ENCODE measurements at regions not wholly inside any gene's neighbourhood (a gene's known extent, or its start where the extent isn't known, plus 50 kb on each side); places are given as distances from the start of the nearest gene placed in this dataset.
"Not testable (repeated sequence)": the region's sequence is repeated elsewhere in the genome, so short reads cannot be mapped to it uniquely, and the experiment has no call there.

DNA sequence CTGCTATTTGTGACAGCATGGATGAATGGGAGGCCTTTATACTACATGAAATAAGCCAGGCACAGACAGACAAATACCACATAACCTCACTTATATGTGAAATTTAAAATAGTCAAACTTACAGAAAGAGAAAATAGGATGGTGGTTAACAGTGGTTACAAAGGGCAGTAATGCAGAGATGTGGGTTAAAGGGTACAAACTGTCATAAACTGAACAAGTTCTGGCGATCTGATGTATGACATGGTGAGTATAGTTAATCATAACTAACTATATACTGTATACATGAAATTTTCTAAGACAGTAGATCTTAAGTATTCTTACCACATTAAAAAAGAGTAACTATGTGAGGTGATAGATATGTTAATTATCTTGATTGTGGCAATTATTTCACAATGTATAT, 558.1 kb upstream of the ZNF804A start:
- H3K27ac ChIP-seq (ENCODE audit: low read depth, low read length): no peak overlapping the region

DNA sequence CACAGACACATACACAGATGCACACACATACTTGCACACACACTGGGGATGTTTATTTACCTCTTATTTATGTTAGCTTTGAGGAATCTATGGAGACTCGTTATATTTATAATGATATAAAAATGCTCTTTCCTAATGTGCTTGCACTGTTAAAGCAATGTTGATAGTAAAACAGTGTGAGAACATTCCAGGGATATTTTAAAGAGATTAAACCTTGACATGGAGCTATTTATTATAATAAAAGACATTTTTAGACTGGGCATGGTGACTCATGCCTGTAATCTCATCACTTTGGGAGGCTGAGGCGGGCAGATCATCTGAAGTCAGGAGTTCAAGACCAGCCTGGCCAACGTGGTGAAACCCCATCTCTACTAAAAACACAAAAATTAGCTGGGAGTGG, 557.3 kb upstream of the ZNF804A start:
- Histone ChIP-seq H3K27ac (ENCODE audit: low read depth, low read length) (no peak overlapping the region), H3K4me1 (ENCODE audit: control insufficient read depth in 3 of 3, insufficient read depth in 3 of 3, low read length in 3 of 3) (no peaks in the 10 kb centered on the region), H3K36me3 (ENCODE audit: control insufficient read depth in 3 of 3, insufficient read depth in 3 of 3, low read length in 3 of 3) (no peaks in the 10 kb centered on the region), H3K9me3 (ENCODE audit: control insufficient read depth in 3 of 3, low read length in 3 of 3) (no peaks in the 10 kb centered on the region), H3K9ac (ENCODE audit: low read depth in 1 of 3, low read length in 3 of 3) (no peak overlapping the region), H3K27me3 (ENCODE audit: control insufficient read depth in 3 of 3, insufficient read depth in 3 of 3, low read length in 3 of 3) (no peaks in the 10 kb centered on the region), H3K4me3 (ENCODE audit: low read length in 3 of 3) (no peak overlapping the region)

More for the DNA sequence above, 558.1 kb upstream of the ZNF804A start:
- Histone ChIP-seq H3K36me3 (ENCODE audit: control insufficient read depth in 3 of 3, insufficient read depth in 3 of 3, low read length in 3 of 3) (no peaks in the 10 kb centered on the region), H3K9me3 (ENCODE audit: control insufficient read depth in 3 of 3, low read length in 3 of 3) (no peaks in the 10 kb centered on the region), H3K4me3 (ENCODE audit: low read length in 3 of 3) (no peak overlapping the region), H3K4me1 (ENCODE audit: control insufficient read depth in 3 of 3, insufficient read depth in 3 of 3, low read length in 3 of 3) (no peaks in the 10 kb centered on the region), H3K27me3 (ENCODE audit: control insufficient read depth in 3 of 3, insufficient read depth in 3 of 3, low read length in 3 of 3) (no peaks in the 10 kb centered on the region), H3K9ac (ENCODE audit: low read depth in 1 of 3, low read length in 3 of 3) (no peak overlapping the region)

DNA sequence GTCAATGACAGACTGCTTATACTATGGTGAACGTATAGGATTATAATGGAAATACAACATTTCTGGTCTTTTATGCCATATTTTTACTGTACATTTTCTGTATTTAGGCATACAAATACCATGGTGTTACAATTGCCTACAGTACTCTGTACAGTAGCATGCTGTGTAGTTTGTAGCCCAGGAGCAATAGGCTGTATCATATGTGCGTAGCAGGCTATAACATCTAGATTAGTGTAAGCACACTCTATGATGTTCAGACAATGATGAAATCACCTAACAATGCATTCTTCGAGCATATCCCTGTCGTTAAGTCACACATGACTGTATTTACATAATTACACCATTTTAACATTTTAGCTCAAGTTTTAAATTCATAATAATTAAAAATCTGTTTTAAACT, 556.6 kb upstream of the ZNF804A start:
- no peak overlapping the region for H3K27ac ChIP-seq (ENCODE audit: low read depth, low read length)
- no peaks in the 10 kb centered on the region for H3K27me3 ChIP-seq (ENCODE audit: control insufficient read depth in 3 of 3, insufficient read depth in 3 of 3, low read length in 3 of 3)
- no peak overlapping the region for H3K4me3 ChIP-seq (ENCODE audit: low read length in 3 of 3)
- no peaks in the 10 kb centered on the region for H3K9me3 ChIP-seq (ENCODE audit: control insufficient read depth in 3 of 3, low read length in 3 of 3)
- no peaks in the 10 kb centered on the region for H3K4me1 ChIP-seq (ENCODE audit: control insufficient read depth in 3 of 3, insufficient read depth in 3 of 3, low read length in 3 of 3)
- H3K9ac ChIP-seq (ENCODE audit: low read depth in 1 of 3, low read length in 3 of 3): no peak overlapping the region
- H3K36me3 ChIP-seq (ENCODE audit: control insufficient read depth in 3 of 3, insufficient read depth in 3 of 3, low read length in 3 of 3): no peaks in the 10 kb centered on the region

DNA sequence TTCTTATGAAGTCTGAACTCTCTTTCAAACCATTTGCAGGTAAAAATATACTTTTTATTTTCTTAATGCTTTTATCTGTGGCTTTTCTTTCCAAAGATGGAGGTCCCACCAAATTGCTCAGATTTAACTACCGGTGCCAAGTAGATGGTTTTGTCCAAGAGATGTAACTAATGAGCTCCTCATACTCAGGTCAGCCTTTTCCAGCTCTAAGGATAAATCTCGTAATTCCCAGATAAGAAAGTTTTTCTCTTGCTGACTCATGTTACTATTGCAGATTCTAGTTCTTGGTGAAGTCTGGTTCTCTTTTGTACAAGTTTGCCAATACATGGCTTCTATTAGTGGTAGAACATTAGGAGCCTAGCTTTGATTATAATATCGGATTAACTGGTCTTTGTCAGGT, 550.8 kb upstream of the ZNF804A start:
- H3K27ac ChIP-seq (ENCODE audit: low read depth, low read length): no peak overlapping the region
- no peaks in the 10 kb centered on the region for H3K9me3 ChIP-seq (ENCODE audit: control insufficient read depth in 3 of 3, low read length in 3 of 3)
- no peaks in the 10 kb centered on the region for H3K4me1 ChIP-seq (ENCODE audit: control insufficient read depth in 3 of 3, insufficient read depth in 3 of 3, low read length in 3 of 3)
- H3K36me3 ChIP-seq (ENCODE audit: control insufficient read depth in 3 of 3, insufficient read depth in 3 of 3, low read length in 3 of 3): no peaks in the 10 kb centered on the region
- H3K9ac ChIP-seq (ENCODE audit: low read depth in 1 of 3, low read length in 3 of 3): no peak overlapping the region
- no peaks in the 10 kb centered on the region for H3K27me3 ChIP-seq (ENCODE audit: control insufficient read depth in 3 of 3, insufficient read depth in 3 of 3, low read length in 3 of 3)
- no peak overlapping the region for H3K4me3 ChIP-seq (ENCODE audit: low read length in 3 of 3)

DNA sequence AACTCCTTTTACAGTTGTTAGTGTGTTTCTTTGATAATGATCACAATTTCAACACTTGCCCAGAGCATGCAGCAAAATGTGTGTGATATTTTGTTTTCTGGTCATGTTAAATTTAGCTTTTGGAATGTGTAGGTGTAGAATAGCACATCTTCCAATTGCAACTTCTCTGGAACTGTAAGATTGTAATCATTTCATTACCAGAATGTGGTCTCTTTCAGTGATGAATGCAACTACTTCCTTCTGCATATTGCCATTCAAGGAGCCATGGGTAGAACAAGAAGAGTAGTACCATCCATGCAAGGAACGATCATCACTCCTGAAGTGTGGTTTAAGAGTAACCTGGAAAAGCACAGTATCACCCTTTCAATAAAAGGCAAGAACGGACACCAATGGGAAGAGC, 548.8 kb upstream of the ZNF804A start:
- H3K9me3 ChIP-seq (ENCODE audit: control insufficient read depth in 3 of 3, low read length in 3 of 3): no peaks in the 10 kb centered on the region
- H3K9ac ChIP-seq (ENCODE audit: low read depth in 1 of 3, low read length in 3 of 3): no peak overlapping the region
- no peaks in the 10 kb centered on the region for H3K27me3 ChIP-seq (ENCODE audit: control insufficient read depth in 3 of 3, insufficient read depth in 3 of 3, low read length in 3 of 3)
- no peaks in the 10 kb centered on the region for H3K36me3 ChIP-seq (ENCODE audit: control insufficient read depth in 3 of 3, insufficient read depth in 3 of 3, low read length in 3 of 3)
- no peaks in the 10 kb centered on the region for H3K4me1 ChIP-seq (ENCODE audit: control insufficient read depth in 3 of 3, insufficient read depth in 3 of 3, low read length in 3 of 3)
- H3K27ac ChIP-seq (ENCODE audit: low read depth, low read length): no peak overlapping the region
- H3K4me3 ChIP-seq (ENCODE audit: low read length in 3 of 3): no peak overlapping the region

DNA sequence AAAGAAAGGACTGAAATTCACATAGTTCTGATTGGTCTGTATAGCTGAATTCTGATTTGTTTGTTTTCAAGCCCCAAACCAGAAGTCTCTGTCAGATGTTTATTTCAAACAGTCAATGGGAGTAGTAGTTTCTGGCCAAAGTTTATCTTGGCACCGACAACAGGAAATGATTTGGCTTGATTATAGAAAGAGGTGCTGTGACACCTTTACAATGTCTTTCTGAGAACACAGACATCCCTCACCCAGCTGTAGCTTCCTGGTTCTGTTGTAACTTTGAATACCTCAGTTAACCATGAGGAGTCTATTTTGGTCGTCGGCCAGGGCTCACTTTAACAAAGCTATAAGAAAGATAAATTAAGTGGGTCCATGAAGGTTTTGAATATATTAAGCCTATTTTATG, 545.0 kb upstream of the ZNF804A start:
- no peak overlapping the region for H3K9ac ChIP-seq (ENCODE audit: low read depth in 1 of 3, low read length in 3 of 3)
- H3K4me1 ChIP-seq (ENCODE audit: control insufficient read depth in 3 of 3, insufficient read depth in 3 of 3, low read length in 3 of 3): no peaks in the 10 kb centered on the region
- no peak overlapping the region for H3K4me3 ChIP-seq (ENCODE audit: low read length in 3 of 3)
- H3K27me3 ChIP-seq (ENCODE audit: control insufficient read depth in 3 of 3, insufficient read depth in 3 of 3, low read length in 3 of 3): no peaks in the 10 kb centered on the region
- H3K27ac ChIP-seq (ENCODE audit: low read depth, low read length): no peak overlapping the region
- no peaks in the 10 kb centered on the region for H3K9me3 ChIP-seq (ENCODE audit: control insufficient read depth in 3 of 3, low read length in 3 of 3)
- H3K36me3 ChIP-seq (ENCODE audit: control insufficient read depth in 3 of 3, insufficient read depth in 3 of 3, low read length in 3 of 3): no peaks in the 10 kb centered on the region

- not testable (repeated sequence) for H3K36me3 ChIP-seq (ENCODE audit: control insufficient read depth in 3 of 3, insufficient read depth in 3 of 3, low read length in 3 of 3); H3K9ac ChIP-seq (ENCODE audit: low read depth in 1 of 3, low read length in 3 of 3); H3K4me1 ChIP-seq (ENCODE audit: control insufficient read depth in 3 of 3, insufficient read depth in 3 of 3, low read length in 3 of 3); H3K9me3 ChIP-seq (ENCODE audit: control insufficient read depth in 3 of 3, low read length in 3 of 3); H3K27me3 ChIP-seq (ENCODE audit: control insufficient read depth in 3 of 3, insufficient read depth in 3 of 3, low read length in 3 of 3); H3K27ac ChIP-seq (ENCODE audit: low read depth, low read length); H3K4me3 ChIP-seq (ENCODE audit: low read length in 3 of 3)
These were observed 543.9 kb upstream of the ZNF804A start for GRCh38 chr2:184054419-184054818.

GRCh38 chr2:184057910-184058309, 540.4 kb upstream of the ZNF804A start:
- no peaks in the 10 kb centered on the region for H3K9me3 ChIP-seq (ENCODE audit: control insufficient read depth in 3 of 3, low read length in 3 of 3)
- no peaks in the 10 kb centered on the region for H3K27me3 ChIP-seq (ENCODE audit: control insufficient read depth in 3 of 3, insufficient read depth in 3 of 3, low read length in 3 of 3)
- no peaks in the 10 kb centered on the region for H3K4me1 ChIP-seq (ENCODE audit: control insufficient read depth in 3 of 3, insufficient read depth in 3 of 3, low read length in 3 of 3)
- H3K9ac ChIP-seq (ENCODE audit: low read depth in 1 of 3, low read length in 3 of 3): no peak overlapping the region
- H3K27ac ChIP-seq (ENCODE audit: low read depth, low read length): no peak overlapping the region
- H3K36me3 ChIP-seq (ENCODE audit: control insufficient read depth in 3 of 3, insufficient read depth in 3 of 3, low read length in 3 of 3): no peaks in the 10 kb centered on the region
- H3K4me3 ChIP-seq (ENCODE audit: low read length in 3 of 3): no peak overlapping the region

DNA sequence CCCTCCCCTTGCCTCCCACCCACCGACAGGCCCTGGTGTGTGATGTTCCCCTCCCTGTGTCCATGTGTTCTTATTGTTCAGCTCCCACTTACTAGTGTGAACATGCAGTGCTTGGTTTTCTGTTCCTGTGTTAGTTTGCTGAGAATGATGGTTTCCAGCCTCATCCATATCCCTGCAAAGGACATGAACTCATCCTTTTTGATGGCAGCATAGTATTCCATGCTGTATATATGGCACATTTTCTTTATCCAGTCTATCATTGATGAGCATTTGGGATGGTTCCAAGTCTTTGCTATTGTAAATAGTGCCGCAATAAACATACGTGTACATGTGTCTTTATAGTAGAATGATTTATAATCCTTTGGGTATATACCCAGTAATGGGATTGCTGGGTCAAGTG, 538.1 kb upstream of the ZNF804A start:
- H3K9me3 ChIP-seq (ENCODE audit: control insufficient read depth in 3 of 3, low read length in 3 of 3); H3K36me3 ChIP-seq (ENCODE audit: control insufficient read depth in 3 of 3, insufficient read depth in 3 of 3, low read length in 3 of 3); H3K27me3 ChIP-seq (ENCODE audit: control insufficient read depth in 3 of 3, insufficient read depth in 3 of 3, low read length in 3 of 3); H3K9ac ChIP-seq (ENCODE audit: low read depth in 1 of 3, low read length in 3 of 3); H3K27ac ChIP-seq (ENCODE audit: low read depth, low read length); H3K4me3 ChIP-seq (ENCODE audit: low read length in 3 of 3); H3K4me1 ChIP-seq (ENCODE audit: control insufficient read depth in 3 of 3, insufficient read depth in 3 of 3, low read length in 3 of 3): not testable (repeated sequence)

GRCh38 chr2:184067502-184067901, 530.8 kb upstream of the ZNF804A start:
- H3K4me3 ChIP-seq (ENCODE audit: low read length in 3 of 3): no peak overlapping the region
- no peaks in the 10 kb centered on the region for H3K4me1 ChIP-seq (ENCODE audit: control insufficient read depth in 3 of 3, insufficient read depth in 3 of 3, low read length in 3 of 3)
- H3K9ac ChIP-seq (ENCODE audit: low read depth in 1 of 3, low read length in 3 of 3): no peak overlapping the region
- H3K27ac ChIP-seq (ENCODE audit: low read depth, low read length): no peak overlapping the region
- no peaks in the 10 kb centered on the region for H3K27me3 ChIP-seq (ENCODE audit: control insufficient read depth in 3 of 3, insufficient read depth in 3 of 3, low read length in 3 of 3)
- H3K36me3 ChIP-seq (ENCODE audit: control insufficient read depth in 3 of 3, insufficient read depth in 3 of 3, low read length in 3 of 3): no peaks in the 10 kb centered on the region
- H3K9me3 ChIP-seq (ENCODE audit: control insufficient read depth in 3 of 3, low read length in 3 of 3): no peaks in the 10 kb centered on the region

GRCh38 chr2:184072470-184072869, 525.9 kb upstream of the ZNF804A start:
- no peak overlapping the region for H3K27ac ChIP-seq (ENCODE audit: low read depth, low read length)
- H3K9ac ChIP-seq (ENCODE audit: low read depth in 1 of 3, low read length in 3 of 3): no peak overlapping the region
- H3K27me3 ChIP-seq (ENCODE audit: control insufficient read depth in 3 of 3, insufficient read depth in 3 of 3, low read length in 3 of 3): no peaks in the 10 kb centered on the region
- H3K36me3 ChIP-seq (ENCODE audit: control insufficient read depth in 3 of 3, insufficient read depth in 3 of 3, low read length in 3 of 3): no peaks in the 10 kb centered on the region
- H3K4me1 ChIP-seq (ENCODE audit: control insufficient read depth in 3 of 3, insufficient read depth in 3 of 3, low read length in 3 of 3): no peaks in the 10 kb centered on the region
- no peak overlapping the region for H3K4me3 ChIP-seq (ENCODE audit: low read length in 3 of 3)
- H3K9me3 ChIP-seq (ENCODE audit: control insufficient read depth in 3 of 3, low read length in 3 of 3): no peaks in the 10 kb centered on the region
